Sigmoid colon (tissue), 4 donors: ENCODE measurements at regions not wholly inside any gene's neighbourhood (a gene's known extent, or its start where the extent isn't known, plus 50 kb on each side); places are given as distances from the start of the nearest gene placed in this dataset.

ENCODE experiments used
- CTCF ChIP-seq, 4 experiments: fragments of 450-650 bp in 3 of 4; fragments of 200-600 bp in 1 of 4; IDR thresholded peaks; one replicate each; pipeline ENCODE4 v1.5.1; 2016 to 2019; ENCODE audit warnings: antibody characterized with exemption in 4 of 4, mild to moderate bottlenecking in 3 of 4, moderate library complexity in 2 of 4
- POLR2AphosphoS5 ChIP-seq, 4 donors: sonication (generic); formaldehyde crosslinking; IDR thresholded peaks; one replicate each; pipeline ENCODE4 v1.6.1; 2017; ENCODE audit warnings: antibody characterized with exemption in 4 of 4

- TF ChIP-seq POLR2AphosphoS5 (IDR thresholded peaks at IDR 0.05) = no peak
- no peak for TF ChIP-seq CTCF (IDR thresholded peaks at IDR 0.05)
These were observed 73.6 kb upstream of the TARDBP start for GRCh38 chr1:10938741-10939417.
